ENCODE measurements at regions not wholly inside any gene's neighbourhood (a gene's known extent, or its start where the extent isn't known, plus 50 kb on each side); places are given as distances from the start of the nearest gene placed in this dataset.

DNA sequence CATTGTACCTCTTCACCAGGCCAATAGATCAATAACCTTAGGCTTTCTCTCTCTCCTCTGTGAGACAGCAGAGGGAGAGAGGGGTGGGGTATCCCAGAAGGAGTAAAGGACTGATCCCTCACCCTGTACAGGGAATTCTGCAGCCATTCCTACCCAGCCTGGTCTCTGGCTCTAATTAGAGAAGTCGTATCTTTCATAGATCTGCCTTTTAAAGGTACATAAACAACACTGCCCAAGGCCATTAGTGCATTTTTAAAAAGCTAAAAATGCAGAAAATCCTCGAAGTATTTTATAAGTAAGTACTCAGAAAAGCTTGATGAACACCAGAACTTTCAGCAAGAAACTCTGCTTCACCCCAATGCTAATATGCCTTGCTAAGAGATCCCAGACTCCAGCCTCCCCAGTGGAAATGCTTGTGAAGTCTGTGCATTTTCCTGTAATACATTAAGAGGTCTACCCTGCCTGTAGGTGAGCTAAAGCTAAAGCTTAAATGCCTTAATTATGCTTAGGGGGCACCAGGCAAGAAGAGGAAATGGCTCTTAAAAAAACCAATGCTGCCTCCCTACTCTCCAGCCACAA lies 200.0 kb upstream of the ANKRD55 start:
- TF ChIP-seq, protein P1, sequence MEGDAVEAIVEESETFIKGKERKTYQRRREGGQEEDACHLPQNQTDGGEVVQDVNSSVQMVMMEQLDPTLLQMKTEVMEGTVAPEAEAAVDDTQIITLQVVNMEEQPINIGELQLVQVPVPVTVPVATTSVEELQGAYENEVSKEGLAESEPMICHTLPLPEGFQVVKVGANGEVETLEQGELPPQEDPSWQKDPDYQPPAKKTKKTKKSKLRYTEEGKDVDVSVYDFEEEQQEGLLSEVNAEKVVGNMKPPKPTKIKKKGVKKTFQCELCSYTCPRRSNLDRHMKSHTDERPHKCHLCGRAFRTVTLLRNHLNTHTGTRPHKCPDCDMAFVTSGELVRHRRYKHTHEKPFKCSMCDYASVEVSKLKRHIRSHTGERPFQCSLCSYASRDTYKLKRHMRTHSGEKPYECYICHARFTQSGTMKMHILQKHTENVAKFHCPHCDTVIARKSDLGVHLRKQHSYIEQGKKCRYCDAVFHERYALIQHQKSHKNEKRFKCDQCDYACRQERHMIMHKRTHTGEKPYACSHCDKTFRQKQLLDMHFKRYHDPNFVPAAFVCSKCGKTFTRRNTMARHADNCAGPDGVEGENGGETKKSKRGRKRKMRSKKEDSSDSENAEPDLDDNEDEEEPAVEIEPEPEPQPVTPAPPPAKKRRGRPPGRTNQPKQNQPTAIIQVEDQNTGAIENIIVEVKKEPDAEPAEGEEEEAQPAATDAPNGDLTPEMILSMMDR (IDR thresholded peaks at IDR 0.05; ENCODE audit: poor library complexity) = no peak
- TF ChIP-seq EZH2 (IDR thresholded peaks at IDR 0.05; ENCODE audit: borderline replicate concordance) = no peak
- TF ChIP-seq EZH2phosphoT487 (IDR thresholded peaks at IDR 0.05; ENCODE audit: low read depth, severe bottlenecking, unreplicated experiment) = no peak
